GM08714 (cell line): ENCODE measurements at regions not wholly inside any gene's neighbourhood (a gene's known extent, or its start where the extent isn't known, plus 50 kb on each side); places are given as distances from the start of the nearest gene placed in this dataset.
"Not testable (repeated sequence)": the region's sequence is repeated elsewhere in the genome, so short reads cannot be mapped to it uniquely, and the experiment has no call there.

Source experiments
- H3K4me3 ChIP-seq: fragments of 200-500 bp; sonication (Bioruptor generic); 2 replicates; pipeline ENCODE4 v1.5.1; 2014; ENCODE audit warnings: mild to moderate bottlenecking, low read length, inconsistent platforms
- ZNF274 ChIP-seq: IDR thresholded peaks from 2 replicates; pipeline ENCODE4 v1.6.1; 2012; ENCODE audit warnings: mild to moderate bottlenecking, low read depth, low read length

GRCh38 chr10:30542001-30542894 lies 87.3 kb downstream of the LYZL2 start:
- TF ChIP-seq ZNF274, result no peak
- no peak overlapping the region for H3K4me3 ChIP-seq

DNA sequence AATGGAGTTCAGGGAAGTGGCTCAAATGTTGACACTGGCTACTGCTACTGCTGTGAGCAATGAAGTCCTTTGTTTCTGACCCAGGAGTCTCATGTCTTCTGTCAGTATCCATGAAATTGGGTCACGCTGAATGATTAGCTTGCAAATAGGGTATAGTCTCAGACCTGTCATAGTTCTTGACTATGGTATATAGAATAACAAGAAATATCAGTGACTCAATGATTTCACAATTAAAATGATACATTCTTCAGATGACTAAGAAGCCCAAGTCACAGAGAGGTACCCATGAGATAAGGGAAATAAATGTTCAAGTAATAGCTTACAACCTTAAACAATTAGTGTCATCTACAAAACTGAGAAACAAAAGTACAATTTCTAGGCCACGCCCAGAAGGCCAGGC lies 89.3 kb downstream of the LYZL2 start:
- H3K4me3 ChIP-seq, result no peak overlapping the region
- no peak for TF ChIP-seq ZNF274

- H3K4me3 ChIP-seq, result no peak overlapping the region
- TF ChIP-seq ZNF274, result no peak
These were observed 91.5 kb downstream of the LYZL2 start for GRCh38 chr10:30538086-30538485.

GRCh38 chr10:30537586-30537985 lies 92.0 kb downstream of the LYZL2 start:
- no peak for TF ChIP-seq ZNF274
- H3K4me3 ChIP-seq, result no peak overlapping the region

DNA sequence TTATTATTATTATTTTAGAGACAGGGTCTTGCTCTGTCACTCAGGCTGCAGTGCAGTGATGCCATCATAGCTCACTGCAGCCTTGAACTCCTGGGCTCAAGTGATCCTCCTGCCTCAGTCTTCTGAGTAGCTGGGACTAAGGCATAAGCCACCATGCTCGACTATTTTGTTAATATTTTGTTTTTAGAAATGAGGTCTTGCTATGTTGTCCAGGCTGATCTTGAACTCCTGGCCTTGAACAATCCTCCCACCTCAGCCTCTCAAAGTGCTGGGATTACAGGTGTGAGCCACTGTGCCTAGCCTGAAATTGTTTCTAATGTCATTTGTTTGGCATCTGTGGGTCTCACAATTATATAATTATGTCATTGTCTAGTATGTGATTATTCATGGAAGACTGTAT lies 92.4 kb downstream of the LYZL2 start:
- not testable (repeated sequence) for H3K4me3 ChIP-seq

DNA sequence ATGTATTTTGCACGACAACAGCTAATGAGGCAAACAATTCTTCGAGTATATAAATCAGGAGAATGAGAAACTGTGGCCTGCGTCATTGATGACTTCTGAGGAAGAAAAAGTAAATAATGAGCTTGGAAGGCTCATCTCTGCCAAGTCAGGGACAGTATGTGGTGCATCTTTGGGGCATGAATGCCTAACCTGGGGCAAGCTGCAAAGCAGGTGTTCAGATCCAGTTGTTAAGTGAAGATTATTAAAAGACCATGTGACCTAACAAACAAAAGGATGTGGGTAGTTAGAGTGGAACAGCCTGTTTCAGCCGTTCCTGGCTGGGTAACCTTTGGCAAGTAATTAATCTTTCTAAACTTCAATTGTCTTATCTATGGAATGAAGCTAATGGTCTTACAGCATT lies 93.0 kb downstream of the LYZL2 start:
- H3K4me3 ChIP-seq, result no peak overlapping the region
- TF ChIP-seq ZNF274, result no peak

DNA sequence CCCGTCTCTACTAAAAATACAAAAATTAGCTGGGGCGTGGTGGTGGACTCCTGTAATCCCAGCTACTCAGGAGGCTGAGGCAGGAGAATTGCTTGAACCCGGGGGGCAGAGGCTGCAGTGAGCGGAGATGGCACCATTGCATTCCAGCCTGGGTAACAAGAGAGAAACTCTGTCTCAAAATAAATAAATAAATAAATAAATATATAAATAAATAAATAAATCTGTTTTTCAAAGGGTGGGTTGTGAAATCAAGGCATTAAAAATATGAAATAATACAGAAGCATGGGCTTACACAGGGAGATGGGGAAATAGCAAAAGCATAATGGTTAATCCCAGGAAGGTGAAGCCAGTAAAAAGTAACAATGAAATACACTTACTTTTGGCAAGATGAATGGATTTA lies 93.9 kb downstream of the LYZL2 start:
- no peak for TF ChIP-seq ZNF274
- H3K4me3 ChIP-seq, result no peak overlapping the region

- H3K4me3 ChIP-seq, result no peak overlapping the region
- no peak for TF ChIP-seq ZNF274
These were observed 94.9 kb downstream of the LYZL2 start for GRCh38 chr10:30534465-30535144.

DNA sequence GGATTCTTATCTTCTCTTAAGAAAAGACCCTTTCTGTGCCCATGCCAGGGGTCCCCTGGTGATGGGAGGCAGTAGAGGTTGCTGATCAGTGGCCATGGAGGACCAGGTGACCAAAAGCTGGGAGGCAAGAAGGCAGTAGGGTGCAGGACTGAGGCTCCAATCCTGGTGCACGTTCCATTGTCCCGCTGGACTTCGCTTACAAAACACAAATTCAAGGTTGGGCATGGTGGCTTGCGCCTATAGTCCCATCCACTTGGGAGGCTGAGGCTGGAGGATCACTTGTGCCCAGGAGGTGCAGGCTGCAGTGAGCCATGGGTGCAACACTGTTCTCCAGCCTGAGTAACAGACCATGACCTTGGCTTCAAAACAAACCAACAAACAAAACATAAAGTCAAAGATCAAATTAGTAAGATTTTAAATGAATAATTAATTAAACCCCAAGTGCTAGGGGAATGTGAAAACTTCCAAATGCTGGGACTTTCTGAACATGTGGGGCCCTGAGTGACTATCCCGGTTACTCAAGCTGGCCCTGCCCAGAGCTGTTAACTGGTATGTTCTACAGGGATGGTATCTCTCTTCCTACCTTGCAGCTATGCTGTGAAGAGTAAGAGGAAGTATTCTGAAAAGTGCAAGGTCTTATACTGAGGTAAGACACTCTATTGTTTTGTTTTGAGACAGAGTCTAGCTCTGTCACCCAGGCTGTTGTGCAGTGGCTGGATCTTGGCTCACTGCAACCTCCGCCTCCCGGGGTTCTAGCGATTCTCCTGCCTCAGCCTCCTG lies 97.6 kb downstream of the LYZL2 start:
- no peak for TF ChIP-seq ZNF274

GRCh38 chr10:30529373-30529998 lies 95.5 kb downstream of the MAP3K8 start:
- peak overlapping the region; percentile 29; the same call in 1 of the 2 replicates for H3K4me3 ChIP-seq
- no peak for TF ChIP-seq ZNF274

More for the DNA sequence above, 97.6 kb downstream of the LYZL2 start:
- H3K4me3 ChIP-seq, result no peak overlapping the region

DNA sequence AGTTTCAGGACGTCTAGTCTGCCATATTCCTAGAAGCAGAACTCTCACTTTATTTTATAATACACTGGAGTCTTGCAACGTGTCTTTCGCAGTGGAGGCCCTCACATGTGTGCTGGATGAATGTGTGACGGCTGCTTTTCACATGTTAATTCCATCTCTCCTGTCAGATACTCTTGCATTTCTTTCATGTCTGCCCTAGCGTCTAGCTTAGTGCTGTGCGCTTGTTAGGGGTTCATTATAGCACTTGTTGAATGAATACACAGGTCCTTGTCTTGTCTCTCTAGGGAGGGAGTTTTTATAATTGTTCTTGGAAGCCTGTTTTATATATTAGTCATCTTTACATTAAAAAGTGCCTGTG lies 94.4 kb downstream of the MAP3K8 start:
- TF ChIP-seq ZNF274, result no peak
- H3K4me3 ChIP-seq, result no peak overlapping the region

- no peak for TF ChIP-seq ZNF274
These were observed 93.8 kb downstream of the MAP3K8 start for GRCh38 chr10:30527623-30528428.

DNA sequence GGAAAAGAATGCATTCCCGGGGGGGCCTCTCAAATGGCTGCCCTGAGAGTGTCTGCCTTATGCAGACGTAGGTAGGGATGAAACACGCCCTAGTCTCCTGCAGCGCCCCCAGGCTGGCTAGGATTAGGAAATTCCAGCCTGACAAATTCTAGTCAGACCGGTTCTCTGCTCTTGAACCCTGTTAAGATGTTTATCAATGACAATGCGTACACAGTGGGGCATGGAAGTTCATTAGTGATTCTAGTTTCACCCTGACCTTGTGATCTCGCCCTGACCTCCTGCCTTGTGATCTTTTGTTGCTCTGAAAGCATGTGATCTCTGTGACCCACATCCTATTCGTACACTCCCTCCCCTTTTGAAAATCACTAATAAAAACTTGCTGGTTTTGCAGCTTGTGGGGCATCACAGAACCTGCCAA lies 88.7 kb downstream of the MAP3K8 start:
- not testable (repeated sequence) for H3K4me3 ChIP-seq

More at GRCh38 chr10:30527623-30528428, 93.8 kb downstream of the MAP3K8 start:
- no peak overlapping the region for H3K4me3 ChIP-seq
